Thymus (tissue), 11 donors: ENCODE measurements at regions not wholly inside any gene's neighbourhood (a gene's known extent, or its start where the extent isn't known, plus 50 kb on each side); places are given as distances from the start of the nearest gene placed in this dataset.

ENCODE experiments used
- DNase-seq, 9 donors: peaks; one replicate each; pipeline ENCODE4 v3.0.0-alpha.2; 2013; ENCODE audit warnings: low spot score in 9 of 9, low read depth in 6 of 9, missing footprints in 1 of 9
- H3K27ac ChIP-seq, 2 donors: one replicate each; pipeline ENCODE4 v1.5.1; 2013; ENCODE audit warnings: control low read depth in 1 of 2, low read depth in 1 of 2, low read length in 1 of 2, mild to moderate bottlenecking in 1 of 2, moderate library complexity in 1 of 2
- H3K27me3 ChIP-seq, 2 donors: one replicate each; pipeline ENCODE4 v1.5.1; 2013; ENCODE audit warnings: low read length in 1 of 2; ENCODE audit not compliant: control insufficient read depth in 2 of 2, insufficient read depth in 1 of 2
- H3K36me3 ChIP-seq, 2 donors: one replicate each; pipeline ENCODE4 v1.5.1; 2013; ENCODE audit warnings: low read length in 1 of 2, mild to moderate bottlenecking in 1 of 2, moderate library complexity in 1 of 2; ENCODE audit not compliant: control insufficient read depth in 2 of 2, insufficient read depth in 2 of 2
- H3K4me1 ChIP-seq, 2 donors: one replicate each; pipeline ENCODE4 v1.5.1; 2013; ENCODE audit warnings: low read length in 2 of 2; ENCODE audit not compliant: control insufficient read depth in 2 of 2, insufficient read depth in 2 of 2
- H3K4me3 ChIP-seq, 2 donors: one replicate each; pipeline ENCODE4 v1.5.1; 2013; ENCODE audit warnings: low read length in 2 of 2, control low read depth in 1 of 2, mild to moderate bottlenecking in 1 of 2
- H3K9me3 ChIP-seq, 2 donors: one replicate each; pipeline ENCODE4 v1.5.1; 2013; ENCODE audit warnings: low read length in 1 of 2, mild to moderate bottlenecking in 1 of 2; ENCODE audit not compliant: control insufficient read depth in 2 of 2, insufficient read depth in 1 of 2
- WGBS: extraction: QIAGEN DNeasy Blood & Tissue Kit; methylation state at CpG from one replicate; pipeline ENCODE4 v1.1.7; 2013; 5-methylcytosine and 5-hydroxymethylcytosine counted together
- donor health status: healthy.

DNA sequence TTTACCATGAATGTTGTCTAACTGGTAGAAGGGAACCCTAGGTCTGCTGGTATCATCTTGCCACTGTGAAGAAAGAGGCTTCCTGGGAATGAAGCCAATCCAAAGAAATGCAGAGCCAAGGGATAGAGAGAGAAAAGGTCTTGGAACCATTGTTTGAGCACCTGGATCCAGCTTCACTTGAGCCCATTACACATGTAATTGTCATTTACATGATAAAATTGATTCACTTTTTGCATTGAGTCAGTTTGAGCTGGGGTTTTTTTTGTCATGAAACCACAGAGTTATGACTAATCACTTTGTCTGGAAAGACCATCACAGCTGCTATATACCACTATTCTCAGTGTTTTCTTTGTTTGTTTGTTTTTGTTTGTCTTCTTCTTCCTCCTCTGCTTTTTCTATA, 112.3 kb downstream of the CBLN4 start:
- Histone ChIP-seq H3K27ac (no peak overlapping the region), H3K36me3 (no peaks in the 10 kb centered on the region), H3K4me1 (no peaks in the 10 kb centered on the region), H3K9me3 (no peaks in the 10 kb centered on the region), H3K27me3 (no peaks in the 10 kb centered on the region), H3K4me3 (no peak overlapping the region)
- DNase-seq: no peak

DNA sequence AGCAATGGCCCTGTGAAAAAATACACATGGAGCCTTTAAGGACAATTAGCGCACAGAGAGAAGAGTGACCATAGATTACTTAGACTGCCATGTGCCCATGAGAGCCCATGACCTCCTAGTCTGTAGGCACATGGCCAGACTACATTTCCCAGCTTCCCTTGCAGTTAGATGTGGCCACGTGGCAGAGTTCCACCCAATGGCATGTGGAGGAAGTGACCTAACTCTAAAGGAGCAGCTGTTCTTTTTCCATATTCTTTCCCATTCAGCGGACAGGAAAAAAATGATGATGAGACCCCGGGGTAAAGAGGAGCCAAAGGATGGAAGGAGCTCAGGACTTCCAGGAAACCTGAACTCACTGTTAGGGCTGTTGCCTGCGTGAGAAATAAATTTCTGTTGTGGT, 116.6 kb downstream of the CBLN4 start:
- 91% methylated on average over 5 of the region's 5 CpGs for WGBS
- no peaks in the 10 kb centered on the region for H3K36me3 ChIP-seq
- H3K27me3 ChIP-seq: no peaks in the 10 kb centered on the region
- H3K27ac ChIP-seq: no peak overlapping the region
- H3K9me3 ChIP-seq: no peaks in the 10 kb centered on the region
- no peak overlapping the region for H3K4me3 ChIP-seq
- DNase-seq: no peak
- H3K4me1 ChIP-seq: no peaks in the 10 kb centered on the region

DNA sequence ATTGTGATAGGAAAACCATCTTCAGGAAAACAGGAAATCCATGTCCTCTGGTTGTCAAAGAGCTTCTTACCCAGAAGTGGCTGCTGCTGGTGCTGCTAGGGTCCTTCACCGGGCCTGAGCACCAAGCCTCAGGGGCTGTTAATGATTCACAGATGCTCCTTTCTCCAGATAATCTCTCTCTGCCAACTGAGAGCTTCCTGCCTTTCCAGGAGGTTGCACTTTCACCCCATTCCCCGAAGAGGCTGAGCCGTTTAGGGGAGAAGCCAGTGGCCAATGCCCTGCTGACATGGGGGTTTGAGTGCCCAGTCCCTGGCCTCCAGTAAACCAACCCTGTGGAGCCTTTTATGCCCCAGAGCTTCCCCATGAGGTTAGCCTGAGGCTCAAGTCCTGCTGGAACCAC, 122.4 kb downstream of the CBLN4 start:
- 73% methylated on average over 3 of the region's 3 CpGs for WGBS
- Histone ChIP-seq H3K9me3 (peaks cover 0 to 4% of the 10 kb centered on the region in 2 donors), H3K27ac (no peak overlapping the region), H3K4me3 (no peak overlapping the region), H3K27me3 (no peaks in the 10 kb centered on the region), H3K4me1 (no peaks in the 10 kb centered on the region), H3K36me3 (no peaks in the 10 kb centered on the region)
- DNase-seq: no peak

DNA sequence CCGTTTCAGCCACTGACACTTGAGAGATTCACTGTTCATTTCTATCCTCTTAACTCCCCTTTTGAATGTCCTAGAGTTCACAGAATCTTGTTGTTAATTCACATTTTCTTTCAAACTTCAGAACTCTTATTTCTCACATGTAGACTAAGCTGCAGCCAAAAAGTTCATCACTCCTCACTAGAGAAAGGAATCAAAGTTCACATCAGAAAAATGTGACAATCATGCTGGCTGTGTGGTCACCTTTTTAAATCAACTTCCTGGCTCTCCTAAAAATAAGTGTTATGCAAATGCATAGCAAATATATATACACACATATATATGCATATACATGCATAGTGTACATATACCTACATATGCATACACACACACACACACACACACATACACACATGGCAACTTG, 123.0 kb downstream of the CBLN4 start:
- Histone ChIP-seq H3K9me3 (peaks cover 0 to 4% of the 10 kb centered on the region in 2 donors), H3K27me3 (no peaks in the 10 kb centered on the region), H3K4me1 (no peaks in the 10 kb centered on the region), H3K4me3 (no peak overlapping the region), H3K36me3 (no peaks in the 10 kb centered on the region), H3K27ac (no peak overlapping the region)
- WGBS: 82% methylated on average over 1 of the region's 1 CpG
- DNase-seq: no peak

DNA sequence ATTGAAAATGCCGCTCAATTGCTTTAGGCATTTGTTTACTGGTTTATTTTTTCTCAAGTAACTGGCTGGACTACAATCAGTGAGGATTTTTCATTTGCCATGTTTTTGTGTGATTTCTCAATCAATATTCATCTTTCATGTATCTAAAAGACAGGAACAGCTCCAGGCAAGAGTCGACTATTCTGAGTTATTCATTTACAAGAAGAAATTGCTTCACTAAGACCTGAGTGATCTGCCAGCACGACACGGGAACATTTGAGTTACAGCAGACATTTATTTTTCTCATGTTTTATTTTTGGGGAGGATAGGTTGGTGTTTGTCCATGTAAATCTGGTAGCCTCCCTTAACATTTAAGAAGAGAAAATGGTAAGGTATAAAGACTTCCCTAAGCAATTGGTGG, 124.1 kb downstream of the CBLN4 start:
- no peak overlapping the region for H3K4me3 ChIP-seq
- DNase-seq: no peak
- WGBS: 77% methylated on average over 4 of the region's 4 CpGs
- H3K4me1 ChIP-seq: no peaks in the 10 kb centered on the region
- no peaks in the 10 kb centered on the region for H3K27me3 ChIP-seq
- no peak overlapping the region for H3K27ac ChIP-seq
- peaks cover 0 to 4% of the 10 kb centered on the region in 2 donors for H3K9me3 ChIP-seq
- H3K36me3 ChIP-seq: no peaks in the 10 kb centered on the region

DNA sequence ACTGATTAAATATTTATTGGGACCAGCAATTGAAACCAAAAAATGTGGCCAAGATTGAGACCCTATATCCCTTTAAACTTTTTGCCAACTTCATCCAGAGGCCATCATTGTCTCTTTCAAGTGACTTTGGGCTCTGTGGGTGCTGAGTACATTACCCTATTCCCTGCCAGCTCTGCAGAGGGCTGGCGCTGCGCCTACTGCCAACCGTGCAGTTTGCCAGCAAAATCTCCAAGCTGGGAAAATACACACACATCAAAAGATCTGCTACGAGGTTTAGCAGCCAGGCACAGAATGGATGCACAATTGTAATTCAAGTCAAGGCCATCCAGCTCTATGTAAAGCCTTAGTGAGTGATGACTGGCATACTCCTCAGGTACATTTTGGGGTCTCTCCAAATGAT, 125.0 kb downstream of the CBLN4 start:
- H3K4me1 ChIP-seq: no peaks in the 10 kb centered on the region
- DNase-seq: no peak

DNA sequence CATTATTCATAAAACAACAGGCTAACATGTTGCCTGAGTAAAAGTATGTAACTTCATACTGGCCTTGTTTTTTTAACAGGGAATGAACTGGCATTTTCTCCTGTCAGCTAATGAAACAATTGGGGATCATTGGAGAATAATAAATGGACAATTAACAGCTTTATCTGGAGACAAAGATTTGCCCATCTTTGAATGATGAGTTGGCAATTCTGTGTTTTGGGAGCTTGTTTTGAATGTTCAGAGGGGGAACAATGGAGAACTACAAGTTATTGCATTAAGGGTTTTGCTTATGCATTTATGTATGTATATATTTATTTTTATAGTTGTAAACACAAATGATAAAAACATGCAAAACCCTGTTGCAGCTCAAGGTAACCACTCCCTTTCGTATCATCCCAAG, 150.3 kb downstream of the CBLN4 start:
- no peaks in the 10 kb centered on the region for H3K36me3 ChIP-seq
- H3K4me3 ChIP-seq: no peak overlapping the region
- no peaks in the 10 kb centered on the region for H3K27me3 ChIP-seq
- no peak overlapping the region for H3K27ac ChIP-seq
- no peaks in the 10 kb centered on the region for H3K9me3 ChIP-seq
- WGBS: 90% methylated on average over 1 of the region's 1 CpG
- no peak for DNase-seq
- H3K4me1 ChIP-seq: no peaks in the 10 kb centered on the region

More for the DNA sequence above, 125.0 kb downstream of the CBLN4 start:
- WGBS: 92% methylated on average over 4 of the region's 4 CpGs
- H3K9me3 ChIP-seq: peaks cover 0 to 4% of the 10 kb centered on the region in 2 donors
- no peaks in the 10 kb centered on the region for H3K36me3 ChIP-seq
- no peaks in the 10 kb centered on the region for H3K27me3 ChIP-seq
- H3K4me3 ChIP-seq: no peak overlapping the region
- H3K27ac ChIP-seq: no peak overlapping the region

DNA sequence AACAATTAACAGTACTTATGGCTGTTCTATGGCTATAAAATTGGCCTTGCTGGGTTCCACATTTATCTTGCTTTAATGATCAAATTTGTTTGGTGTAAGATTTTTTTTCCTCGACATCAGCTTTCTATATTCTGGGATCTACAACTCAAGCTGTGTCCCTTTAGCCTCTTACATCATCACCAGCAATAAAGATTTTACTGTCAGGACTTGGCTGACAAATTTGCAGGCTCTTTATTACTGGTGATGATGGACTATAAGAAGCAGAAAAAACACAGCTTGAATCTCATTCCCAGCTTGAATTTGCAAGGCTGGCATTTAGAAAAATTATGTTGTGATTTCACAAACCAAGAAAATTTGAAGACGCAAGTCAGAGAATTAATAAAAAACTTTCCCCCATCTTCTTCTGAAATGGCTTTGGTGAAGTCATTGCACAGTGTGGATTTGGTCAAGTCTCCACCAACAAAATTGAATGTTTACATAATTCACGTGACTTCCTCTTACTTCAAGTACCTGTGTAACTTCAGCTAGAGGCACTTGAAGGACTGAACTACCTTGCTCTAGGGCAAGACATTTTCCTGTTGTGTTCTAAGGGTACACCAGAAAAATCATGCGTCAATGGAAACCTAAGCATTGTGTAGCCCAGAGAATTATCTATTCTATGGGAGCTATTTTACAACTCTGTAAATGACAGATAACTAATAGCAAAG, 175.0 kb downstream of the CBLN4 start:
- Histone ChIP-seq H3K36me3 (no peaks in the 10 kb centered on the region), H3K9me3 (no peaks in the 10 kb centered on the region), H3K27me3 (no peaks in the 10 kb centered on the region), H3K4me3 (no peak overlapping the region), H3K27ac (no peak overlapping the region), H3K4me1 (no peaks in the 10 kb centered on the region)
- DNase-seq: no peak
- 87% methylated on average over 4 of the region's 4 CpGs for WGBS

DNA sequence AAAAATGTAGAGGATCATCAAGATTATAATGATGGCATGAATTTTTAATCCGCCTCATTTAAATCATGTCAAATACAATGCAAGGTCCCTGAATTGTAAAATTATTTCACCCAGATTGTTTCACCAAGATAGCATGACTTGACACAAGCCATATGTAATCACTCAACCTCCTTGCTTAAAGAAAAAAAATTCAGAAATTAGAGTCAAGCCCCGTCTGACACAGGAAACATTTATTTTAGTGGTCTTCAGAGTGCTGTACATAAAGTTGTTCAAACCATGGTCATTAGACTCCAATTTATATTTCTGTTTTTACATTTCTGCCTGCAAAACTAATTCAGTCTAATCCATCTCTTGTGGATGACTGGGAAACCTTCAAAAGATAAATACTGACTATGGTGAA, 200.2 kb downstream of the CBLN4 start:
- DNase-seq: no peak
- WGBS: 84% methylated on average over 2 of the region's 2 CpGs
- no peaks in the 10 kb centered on the region for H3K27me3 ChIP-seq
- no peaks in the 10 kb centered on the region for H3K36me3 ChIP-seq
- H3K4me3 ChIP-seq: no peak overlapping the region
- peaks cover 0 to 4% of the 10 kb centered on the region in 2 donors for H3K9me3 ChIP-seq
- H3K4me1 ChIP-seq: no peaks in the 10 kb centered on the region
- no peak overlapping the region for H3K27ac ChIP-seq
